Fibroblast of lung (primary cell): ENCODE measurements at regions not wholly inside any gene's neighbourhood (a gene's known extent, or its start where the extent isn't known, plus 50 kb on each side); places are given as distances from the start of the nearest gene placed in this dataset.

Experiments used
- CTCF ChIP-seq, 2 donors: IDR thresholded peaks in 1 of 2; conservative IDR thresholded peaks in 1 of 2; 1 replicate in 1 of 2; 2 replicates in 1 of 2; pipeline ENCODE4 v1.5.1; 2011 to 2012; ENCODE audit warnings: low read length in 2 of 2, control low read depth in 1 of 2, inconsistent platforms in 1 of 2, low read depth in 1 of 2, mild to moderate bottlenecking in 1 of 2
- EZH2 ChIP-seq: IDR thresholded peaks from 2 replicates; pipeline ENCODE4 v1.5.1; 2012; ENCODE audit warnings: low read length, control low read depth, mild to moderate bottlenecking; ENCODE audit errors: missing control alignments

DNA sequence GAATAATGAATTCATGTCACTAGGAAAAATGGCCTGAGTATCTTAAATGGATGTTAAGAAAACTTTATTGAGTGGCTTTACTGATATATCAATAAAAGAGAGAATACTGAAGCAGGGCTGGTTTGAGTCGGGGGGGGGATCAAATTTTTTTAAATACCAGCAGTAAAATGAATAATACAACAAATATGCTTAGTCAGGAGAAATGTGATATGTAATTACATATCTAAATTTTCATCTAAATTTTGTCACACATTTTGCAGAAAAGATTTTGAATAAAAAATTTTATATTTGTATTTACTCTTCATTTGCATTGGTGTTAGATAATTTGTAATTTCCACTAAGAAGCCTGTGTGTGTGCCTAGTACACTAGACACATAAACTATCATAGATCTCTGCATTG, 2300.2 kb downstream of the MRPL39 start:
- TF ChIP-seq EZH2 (no peak), CTCF (conservative IDR thresholded peaks at IDR 0.05 in 1 of 2, IDR thresholded peaks at IDR 0.05 in 1 of 2; ENCODE audit: low read depth in 1 of 2, low read length in 2 of 2) (no peak)
